Ascending aorta (tissue), 2 donors: ENCODE measurements at regions not wholly inside any gene's neighbourhood (a gene's known extent, or its start where the extent isn't known, plus 50 kb on each side); places are given as distances from the start of the nearest gene placed in this dataset.
"Not testable (repeated sequence)": the region's sequence is repeated elsewhere in the genome, so short reads cannot be mapped to it uniquely, and the experiment has no call there.

Experiments
- DNase-seq, 2 donors: peaks; one replicate each; pipeline ENCODE4 v3.0.0-alpha.2; 2019; ENCODE audit warnings: low spot score in 2 of 2
- H3K27ac ChIP-seq, 2 donors: fragments of 200-600 bp; sonication (generic); one replicate each; pipeline ENCODE4 v1.5.1; 2016 to 2017; ENCODE audit warnings: mild to moderate bottlenecking in 1 of 2
- H3K27me3 ChIP-seq: fragments of 200-600 bp; sonication (generic); one replicate; pipeline ENCODE4 v1.5.1; 2017
- H3K36me3 ChIP-seq, 2 donors: fragments of 200-600 bp; sonication (generic); one replicate each; pipeline ENCODE4 v1.5.1; 2016
- H3K4me1 ChIP-seq, 2 donors: fragments of 200-600 bp; sonication (generic); one replicate each; pipeline ENCODE4 v1.5.1; 2016 to 2017; ENCODE audit warnings: mild to moderate bottlenecking in 1 of 2
- H3K4me3 ChIP-seq, 2 donors: fragments of 200-600 bp; sonication (generic); one replicate each; pipeline ENCODE4 v1.5.1; 2016 to 2017; ENCODE audit warnings: mild to moderate bottlenecking in 1 of 2
- H3K9me3 ChIP-seq, 2 donors: fragments of 200-600 bp; sonication (generic); one replicate each; pipeline ENCODE4 v1.5.1; 2016
- intact Hi-C: fragments of 100-400 bp; cut with DNase I; formaldehyde crosslinking; loops from one replicate; pipeline ENCODE4 v1.15.1; 2023
- TF ChIP-seq, protein P1 (sequence below), 3 experiments: fragments of 200-600 bp in 2 of 3; fragments of 450-650 bp in 1 of 3; sonication (generic) in 2 of 3; IDR thresholded peaks; one replicate each; pipeline ENCODE4 v1.5.1; 2016 to 2019; ENCODE audit warnings: antibody characterized with exemption in 3 of 3, mild to moderate bottlenecking in 1 of 3, moderate library complexity in 1 of 3

DNA sequence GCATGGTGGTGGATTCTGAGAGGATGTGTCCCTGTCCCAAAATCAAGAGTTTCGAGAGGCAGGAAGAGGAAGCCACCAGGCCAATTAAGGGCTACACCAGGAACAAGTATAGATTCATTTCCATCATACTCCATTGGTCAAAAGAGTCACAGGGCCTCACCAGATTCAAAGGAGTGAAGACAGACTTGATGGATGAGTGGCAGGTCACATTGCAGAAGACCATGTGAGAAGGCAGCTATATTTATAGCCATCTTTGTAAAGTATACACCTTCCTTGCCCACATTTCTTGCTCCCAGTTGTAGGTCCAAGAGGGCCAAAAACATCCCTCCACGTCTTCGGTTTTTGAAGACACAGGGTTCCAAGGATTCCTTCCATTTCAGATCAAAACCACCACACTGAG, 406.0 kb downstream of the BCOR start:
- no peaks in the 10 kb centered on the region for H3K27me3 ChIP-seq
- peaks cover 0 to 4% of the 10 kb centered on the region in 2 donors for H3K4me1 ChIP-seq
- no peaks in the 10 kb centered on the region for H3K36me3 ChIP-seq
- H3K27ac ChIP-seq, result no peak overlapping the region
- TF ChIP-seq, protein P1, sequence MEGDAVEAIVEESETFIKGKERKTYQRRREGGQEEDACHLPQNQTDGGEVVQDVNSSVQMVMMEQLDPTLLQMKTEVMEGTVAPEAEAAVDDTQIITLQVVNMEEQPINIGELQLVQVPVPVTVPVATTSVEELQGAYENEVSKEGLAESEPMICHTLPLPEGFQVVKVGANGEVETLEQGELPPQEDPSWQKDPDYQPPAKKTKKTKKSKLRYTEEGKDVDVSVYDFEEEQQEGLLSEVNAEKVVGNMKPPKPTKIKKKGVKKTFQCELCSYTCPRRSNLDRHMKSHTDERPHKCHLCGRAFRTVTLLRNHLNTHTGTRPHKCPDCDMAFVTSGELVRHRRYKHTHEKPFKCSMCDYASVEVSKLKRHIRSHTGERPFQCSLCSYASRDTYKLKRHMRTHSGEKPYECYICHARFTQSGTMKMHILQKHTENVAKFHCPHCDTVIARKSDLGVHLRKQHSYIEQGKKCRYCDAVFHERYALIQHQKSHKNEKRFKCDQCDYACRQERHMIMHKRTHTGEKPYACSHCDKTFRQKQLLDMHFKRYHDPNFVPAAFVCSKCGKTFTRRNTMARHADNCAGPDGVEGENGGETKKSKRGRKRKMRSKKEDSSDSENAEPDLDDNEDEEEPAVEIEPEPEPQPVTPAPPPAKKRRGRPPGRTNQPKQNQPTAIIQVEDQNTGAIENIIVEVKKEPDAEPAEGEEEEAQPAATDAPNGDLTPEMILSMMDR (IDR thresholded peaks at IDR 0.05), result no peak
- intact Hi-C loops, result no loop called here
- no peak overlapping the region for H3K4me3 ChIP-seq
- H3K9me3 ChIP-seq, result peaks cover 11 to 13% of the 10 kb centered on the region in 2 donors
- no peak for DNase-seq

DNA sequence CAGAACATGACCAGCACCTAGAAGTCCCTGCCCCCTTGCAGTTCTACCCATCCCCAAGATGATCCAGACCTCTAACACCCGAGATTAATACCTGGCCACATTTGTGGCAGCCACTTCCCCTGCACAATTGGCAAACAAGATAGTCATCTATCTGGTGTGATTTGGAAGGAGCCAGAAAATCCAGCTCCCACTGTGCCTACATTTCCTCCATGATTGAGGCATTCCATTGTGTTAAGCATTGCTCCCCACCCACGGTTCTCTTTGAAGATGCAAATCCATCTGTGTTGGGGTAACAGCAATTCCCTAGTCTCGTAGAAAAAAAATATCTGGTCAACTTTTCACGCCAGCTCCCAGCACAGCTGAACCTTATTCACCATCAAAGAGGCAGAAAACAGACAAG, 405.0 kb downstream of the BCOR start:
- TF ChIP-seq, protein P1 (IDR thresholded peaks at IDR 0.05), result no peak
- Histone ChIP-seq H3K27ac (no peak overlapping the region), H3K4me1 (peaks cover 0 to 4% of the 10 kb centered on the region in 2 donors), H3K36me3 (no peaks in the 10 kb centered on the region), H3K27me3 (no peaks in the 10 kb centered on the region), H3K9me3 (peaks cover 11 to 14% of the 10 kb centered on the region in 2 donors), H3K4me3 (no peak overlapping the region)
- intact Hi-C loops, result no loop called here
- DNase-seq, result no peak

DNA sequence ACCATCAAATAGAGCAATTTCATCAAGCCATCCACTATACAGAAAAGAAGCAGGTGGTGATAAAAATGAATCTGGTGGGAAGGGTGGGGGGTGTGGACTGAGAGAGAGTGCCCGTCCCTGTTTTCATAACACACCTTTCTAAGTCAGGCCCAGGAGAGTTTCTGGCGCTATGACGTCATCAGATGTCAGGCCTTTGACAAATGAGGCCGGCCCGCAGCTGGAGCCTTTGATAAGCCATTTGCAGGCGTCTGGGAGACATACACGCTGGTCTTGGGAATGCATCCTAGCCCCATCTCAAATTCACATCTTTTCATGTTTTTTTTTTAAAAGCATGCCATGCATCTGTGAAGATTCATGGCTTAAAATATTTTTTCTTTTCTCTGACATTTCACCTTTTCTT, 404.5 kb downstream of the BCOR start:
- H3K4me3 ChIP-seq, result no peak overlapping the region
- H3K4me1 ChIP-seq, result peaks cover 0 to 3% of the 10 kb centered on the region in 2 donors
- no peak for DNase-seq
- no peak overlapping the region for H3K27ac ChIP-seq
- intact Hi-C loops, result no loop called here
- H3K9me3 ChIP-seq, result peaks cover 11 to 14% of the 10 kb centered on the region in 2 donors
- H3K27me3 ChIP-seq, result no peaks in the 10 kb centered on the region
- TF ChIP-seq, protein P1 (IDR thresholded peaks at IDR 0.05), result no peak
- H3K36me3 ChIP-seq, result no peaks in the 10 kb centered on the region

DNA sequence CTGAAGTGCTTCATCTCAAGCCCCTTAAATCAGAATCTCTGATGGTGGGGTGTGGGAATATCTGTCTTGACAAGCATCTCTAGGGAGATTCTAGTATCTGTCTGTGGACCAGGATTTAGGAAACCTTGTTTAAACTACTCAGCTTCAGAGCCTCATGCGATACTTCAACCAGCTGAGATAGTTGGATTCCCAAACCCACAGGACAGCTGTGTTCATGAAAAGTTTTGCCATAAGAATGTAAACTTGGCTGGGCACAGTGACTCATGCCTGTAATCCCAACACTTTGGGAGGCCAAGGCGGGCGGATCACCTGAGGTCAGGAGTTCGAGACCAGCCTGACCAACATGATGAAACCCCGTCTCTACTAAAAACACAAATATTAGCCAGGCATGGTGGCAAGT, 395.1 kb downstream of the BCOR start:
- H3K4me1 ChIP-seq, H3K9me3 ChIP-seq, intact Hi-C loops, H3K27me3 ChIP-seq, H3K36me3 ChIP-seq, H3K27ac ChIP-seq, H3K4me3 ChIP-seq, DNase-seq: not testable (repeated sequence)

DNA sequence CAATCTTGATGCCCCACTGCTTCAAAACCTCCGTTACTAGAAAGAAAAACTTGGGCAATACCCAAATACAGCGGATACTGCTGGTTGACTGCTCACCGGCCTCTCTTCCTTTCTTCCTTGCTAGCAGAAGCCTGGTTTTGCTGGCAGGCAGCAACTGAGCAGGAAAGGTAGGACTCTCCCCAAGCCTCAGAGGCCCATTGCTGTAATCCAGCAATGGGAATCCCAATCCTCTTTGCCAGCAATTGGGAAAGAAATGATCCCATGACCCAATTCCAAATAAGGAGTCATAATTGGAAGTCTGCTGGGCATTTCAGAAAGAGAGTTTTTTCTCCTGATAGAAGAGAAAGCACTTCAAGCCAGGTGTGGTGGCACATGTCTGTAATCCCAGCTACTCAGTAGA, 394.5 kb downstream of the BCOR start:
- no peaks in the 10 kb centered on the region for H3K4me1 ChIP-seq
- H3K27me3 ChIP-seq, result no peaks in the 10 kb centered on the region
- no peak overlapping the region for H3K4me3 ChIP-seq
- H3K9me3 ChIP-seq, result no peaks in the 10 kb centered on the region
- TF ChIP-seq, protein P1 (IDR thresholded peaks at IDR 0.05), result no peak
- intact Hi-C loops, result no loop called here
- H3K27ac ChIP-seq, result no peak overlapping the region
- no peak for DNase-seq
- H3K36me3 ChIP-seq, result no peaks in the 10 kb centered on the region

DNA sequence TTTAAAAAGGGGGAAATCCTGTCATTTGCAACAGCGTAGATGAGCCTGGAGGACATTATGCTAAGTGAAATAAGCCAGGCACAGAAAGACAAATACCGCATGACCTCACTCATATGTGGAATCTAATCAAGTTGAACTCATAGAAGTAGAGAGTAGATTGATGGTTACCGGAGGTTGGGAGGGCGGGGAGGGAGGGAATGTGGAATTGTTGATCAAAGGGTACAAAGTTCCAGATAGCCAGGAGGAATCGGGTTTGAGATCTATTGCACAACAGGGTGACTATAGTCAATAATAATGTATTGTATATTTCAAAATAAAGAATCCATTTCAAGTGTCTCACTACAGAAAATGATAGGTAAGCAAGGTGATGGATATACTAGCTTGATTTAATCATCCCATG, 393.2 kb downstream of the BCOR start:
- Histone ChIP-seq H3K4me1 (no peaks in the 10 kb centered on the region), H3K27ac (no peak overlapping the region), H3K36me3 (no peaks in the 10 kb centered on the region), H3K9me3 (no peaks in the 10 kb centered on the region), H3K4me3 (no peak overlapping the region), H3K27me3 (no peaks in the 10 kb centered on the region)
- intact Hi-C loops, result no loop called here
- TF ChIP-seq, protein P1 (IDR thresholded peaks at IDR 0.05), result no peak
- no peak for DNase-seq
